ENCODE measurements at regions not wholly inside any gene's neighbourhood (a gene's known extent, or its start where the extent isn't known, plus 50 kb on each side); places are given as distances from the start of the nearest gene placed in this dataset.

GRCh38 chr4:104589264-104589868 lies 94.7 kb upstream of the CXXC4 start:
- no peak for DNase-seq (ENCODE audit: low spot score)
- H3K27ac ChIP-seq, result no peak overlapping the region
- CTCF ChIA-PET, result no interaction called here
- POLR2A ChIA-PET (ENCODE audit: low non-redundant PET), result no interaction called here
- TF ChIP-seq CTCF (conservative IDR thresholded peaks at IDR 0.05; ENCODE audit: low read depth), result no peak

GRCh38 chr4:104591510-104591911 lies 96.8 kb upstream of the CXXC4 start:
- no peak overlapping the region for H3K27ac ChIP-seq
- ChIA-PET POLR2A (ENCODE audit: low non-redundant PET) (no interaction called here), CTCF (interaction anchor here (0.6 kb wide), 1 partner anchor 82 kb away, joined by 3 read pairs; no protein-coding TSS in a partner anchor)
- no peak for TF ChIP-seq CTCF (conservative IDR thresholded peaks at IDR 0.05; ENCODE audit: low read depth)
- no peak for DNase-seq (ENCODE audit: low spot score)

DNA sequence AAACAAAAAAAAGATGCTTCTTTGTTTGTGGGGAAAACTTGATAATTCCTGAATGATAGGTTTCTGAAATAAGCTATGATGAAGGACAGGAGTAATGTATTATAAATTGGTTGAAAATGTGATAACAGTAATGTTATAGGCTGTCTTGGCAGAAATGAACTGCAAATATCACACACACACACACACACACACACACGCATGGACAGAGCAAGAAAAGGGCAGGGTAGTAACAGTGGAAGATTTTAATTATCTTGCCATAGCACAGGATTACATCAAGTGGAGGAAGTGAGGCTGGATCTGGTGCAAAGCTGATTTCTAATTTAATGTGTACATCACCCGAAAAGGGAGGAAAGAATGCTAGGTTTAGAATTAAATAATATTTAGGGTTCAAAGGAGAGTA lies 97.5 kb upstream of the CXXC4 start:
- DNase-seq (ENCODE audit: low spot score), result no peak
- CTCF ChIA-PET, result no interaction called here
- H3K27ac ChIP-seq, result no peak overlapping the region
- POLR2A ChIA-PET (ENCODE audit: low non-redundant PET), result no interaction called here
- TF ChIP-seq CTCF (conservative IDR thresholded peaks at IDR 0.05; ENCODE audit: low read depth), result no peak

- CTCF ChIA-PET, result no interaction called here
- TF ChIP-seq CTCF (conservative IDR thresholded peaks at IDR 0.05; ENCODE audit: low read depth), result no peak
- no peak overlapping the region for H3K27ac ChIP-seq
- POLR2A ChIA-PET (ENCODE audit: low non-redundant PET), result no interaction called here
- DNase-seq (ENCODE audit: low spot score), result no peak
Measured at GRCh38 chr4:104593019-104593418, 98.3 kb upstream of the CXXC4 start.

DNA sequence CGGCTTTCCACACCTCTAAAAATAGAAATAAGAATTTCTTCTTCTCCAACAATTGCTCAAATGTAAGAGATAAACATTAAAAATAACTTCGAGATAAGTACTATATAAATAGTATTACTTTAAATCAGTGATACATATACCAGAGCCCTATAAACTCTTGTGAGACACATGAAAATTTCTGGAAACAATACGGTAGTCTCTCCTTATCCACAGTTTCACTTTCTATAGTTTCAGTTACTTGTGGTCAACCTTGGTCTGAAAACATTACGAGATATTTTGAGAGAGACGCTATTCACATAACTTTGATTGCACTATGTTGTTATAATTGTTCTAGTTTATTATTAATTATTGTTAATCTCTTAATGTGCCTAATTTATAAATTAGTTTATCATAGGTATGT lies 101.5 kb upstream of the CXXC4 start:
- POLR2A ChIA-PET (ENCODE audit: low non-redundant PET), result no interaction called here
- H3K27ac ChIP-seq, result no peak overlapping the region
- DNase-seq (ENCODE audit: low spot score), result no peak
- CTCF ChIA-PET, result no interaction called here
- TF ChIP-seq CTCF (conservative IDR thresholded peaks at IDR 0.05; ENCODE audit: low read depth), result no peak

DNA sequence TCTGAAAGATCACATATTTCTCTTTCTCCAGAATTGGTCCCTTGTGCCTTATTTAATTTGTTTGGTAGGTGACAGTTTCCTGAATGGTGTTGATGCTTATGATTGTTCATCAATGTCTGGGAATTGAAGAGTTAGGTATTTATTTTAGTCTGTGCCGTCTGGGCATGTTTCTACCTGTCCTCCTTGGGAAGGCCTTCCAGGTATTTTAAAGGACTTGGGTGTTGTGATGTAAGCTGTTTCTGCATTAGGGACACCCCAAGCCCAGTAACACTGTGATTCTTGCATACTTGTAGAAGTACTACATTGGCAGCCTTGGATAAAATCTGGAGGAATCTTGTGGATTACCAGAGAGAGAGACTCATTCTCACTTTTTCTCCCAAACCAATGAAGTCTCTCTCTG lies 120.8 kb upstream of the CXXC4 start:
- H3K27ac ChIP-seq, result no peak overlapping the region
- TF ChIP-seq CTCF (conservative IDR thresholded peaks at IDR 0.05; ENCODE audit: low read depth), result no peak
- CTCF ChIA-PET, result interaction anchor here (0.7 kb wide), 2 partner anchors 43 to 943 kb away, joined by 3 read pairs; no protein-coding TSS in a partner anchor
- POLR2A ChIA-PET (ENCODE audit: low non-redundant PET), result no interaction called here
- DNase-seq (ENCODE audit: low spot score), result no peak

All from RWPE1 (cell line).